Dedifferentiated amniotic fluid mesenchymal stem cell (primary cell): ENCODE measurements at regions not wholly inside any gene's neighbourhood (a gene's known extent, or its start where the extent isn't known, plus 50 kb on each side); places are given as distances from the start of the nearest gene placed in this dataset.
"Not testable (repeated sequence)": the region's sequence is repeated elsewhere in the genome, so short reads cannot be mapped to it uniquely, and the experiment has no call there.

ENCODE experiments used
- DNase-seq: peaks from one replicate; pipeline ENCODE4 v3.0.0-alpha.2; 2016; ENCODE audit errors: extremely low spot score

DNA sequence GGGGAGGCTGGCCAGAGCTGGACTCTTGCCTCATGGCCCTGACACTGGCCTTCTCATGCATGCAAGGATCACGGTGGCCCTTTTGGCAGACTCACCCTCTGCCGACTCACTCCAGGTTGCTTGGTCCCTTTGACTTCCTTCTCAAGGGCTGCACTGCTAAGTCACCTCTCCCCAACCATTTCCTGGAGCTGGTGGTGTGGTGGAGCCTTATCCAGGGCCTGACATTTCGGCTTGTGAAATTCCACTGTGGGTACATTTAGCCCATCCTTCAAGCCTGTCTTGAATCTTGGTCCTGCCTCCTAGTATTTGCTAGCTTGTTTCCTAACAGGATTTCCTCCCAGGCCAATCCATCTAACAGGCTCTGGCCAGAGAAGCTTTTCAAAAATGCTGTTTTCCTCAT is 52.6 kb upstream of the JUN start:
- no peak for DNase-seq

DNA sequence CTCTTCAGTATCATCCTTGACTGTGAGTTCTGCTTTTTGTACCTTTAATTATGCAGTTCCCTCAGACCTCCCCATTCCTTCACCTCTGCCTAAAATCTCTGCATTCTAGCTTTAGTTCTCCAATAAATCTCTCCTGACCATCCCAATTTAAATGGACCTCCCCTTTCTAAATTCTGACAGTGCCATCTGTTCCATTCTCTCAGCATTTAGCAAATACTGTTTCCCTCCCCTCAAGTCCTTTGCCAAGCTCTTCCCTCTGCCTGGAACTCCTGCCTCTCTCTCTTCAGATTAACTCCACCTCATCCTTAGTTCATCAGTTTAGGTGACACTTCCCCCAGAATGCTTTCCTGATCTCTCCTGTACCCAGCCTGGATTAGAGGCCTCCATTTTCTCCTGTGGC is 54.0 kb upstream of the JUN start:
- DNase-seq = no peak

GRCh38 chr1:58839147-58839795 is 55.4 kb upstream of the JUN start:
- no peak for DNase-seq

DNA sequence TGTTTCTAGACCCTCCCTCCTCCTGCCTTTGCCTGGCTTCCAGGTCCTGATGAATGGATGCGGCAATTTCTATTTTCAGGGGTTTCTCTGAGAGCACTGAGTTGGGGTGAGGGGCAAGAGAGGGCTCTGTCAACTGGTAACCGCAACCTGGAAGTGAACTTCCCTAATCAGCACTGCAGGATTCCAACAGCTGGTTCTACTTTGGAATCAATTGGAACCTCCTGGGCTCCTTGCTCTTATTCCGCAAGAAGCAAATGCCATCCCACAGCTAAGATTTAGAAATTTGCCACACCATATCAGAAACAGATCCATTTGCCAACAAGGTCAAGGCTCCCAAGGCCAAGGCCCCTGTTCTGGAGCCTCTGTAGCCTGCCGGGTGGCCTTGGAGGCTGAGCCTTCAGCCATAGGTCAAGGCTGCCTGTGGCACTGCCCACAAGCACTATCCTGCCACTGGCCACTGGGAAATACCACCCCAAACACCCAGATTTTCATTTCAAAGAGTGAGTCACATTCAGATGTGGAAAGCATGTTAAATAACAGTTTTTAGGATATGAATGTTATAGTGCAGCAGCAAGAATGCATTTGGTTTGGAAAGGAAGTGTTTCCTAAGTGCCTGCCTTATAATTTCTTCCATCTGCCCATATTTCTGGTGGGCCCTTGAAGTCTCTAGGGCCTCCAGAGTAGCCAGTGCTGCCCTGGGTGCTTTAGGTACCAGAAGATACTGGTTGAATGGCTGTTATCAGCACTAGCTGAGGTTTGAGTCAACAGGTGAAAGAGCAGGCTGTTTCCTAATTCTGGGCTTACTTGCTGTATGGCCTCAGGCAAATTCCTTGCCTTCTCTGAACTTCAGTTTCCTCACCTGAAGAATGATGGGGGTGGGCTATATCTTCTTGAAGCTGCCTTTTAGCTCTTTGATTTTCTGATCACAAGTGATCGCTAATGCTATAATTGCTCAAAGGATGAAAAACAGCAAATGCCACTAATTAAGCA is 56.3 kb upstream of the JUN start:
- peak; percentile 60 for DNase-seq

- DNase-seq = no peak
Measured at GRCh38 chr1:58841455-58841854, 57.6 kb upstream of the JUN start.

DNA sequence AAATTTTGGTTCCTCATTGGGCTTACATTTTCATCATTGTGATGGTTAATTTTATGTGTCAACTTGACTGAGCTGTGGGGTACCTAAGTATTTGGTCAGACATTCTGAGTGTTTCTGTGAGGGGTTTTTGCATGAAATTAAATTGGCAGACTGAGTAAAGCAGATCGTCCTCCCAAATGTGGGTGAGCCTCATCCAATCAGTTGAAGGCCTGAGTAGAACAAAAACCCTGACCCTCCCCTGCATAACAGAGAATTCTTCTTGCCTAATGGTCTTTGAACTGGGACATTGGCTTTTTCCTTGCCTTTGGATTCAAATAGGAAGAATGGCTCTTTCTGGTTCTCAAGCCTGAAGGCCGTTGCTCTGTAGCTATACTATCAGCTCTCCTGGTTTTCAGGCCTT is 59.1 kb upstream of the JUN start:
- no peak for DNase-seq

DNA sequence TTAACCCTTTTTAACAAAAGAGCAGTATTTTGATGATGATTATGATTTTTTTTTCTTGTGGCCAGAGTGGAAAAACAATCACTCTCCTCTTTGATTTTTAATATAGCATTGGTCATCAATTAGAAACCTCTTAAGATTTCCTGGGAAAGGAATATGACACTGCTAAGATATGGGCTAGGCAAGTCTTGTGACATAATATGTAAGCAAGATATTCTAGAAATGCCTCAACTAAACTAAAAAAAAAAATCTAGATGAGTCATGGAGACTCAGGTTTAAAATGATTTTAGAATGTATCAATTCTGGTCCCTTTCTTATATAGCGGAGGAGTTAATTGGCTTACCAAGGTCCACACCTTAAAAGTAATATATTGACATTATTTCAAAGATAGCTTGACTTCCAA is 60.3 kb upstream of the JUN start:
- DNase-seq = no peak

DNA sequence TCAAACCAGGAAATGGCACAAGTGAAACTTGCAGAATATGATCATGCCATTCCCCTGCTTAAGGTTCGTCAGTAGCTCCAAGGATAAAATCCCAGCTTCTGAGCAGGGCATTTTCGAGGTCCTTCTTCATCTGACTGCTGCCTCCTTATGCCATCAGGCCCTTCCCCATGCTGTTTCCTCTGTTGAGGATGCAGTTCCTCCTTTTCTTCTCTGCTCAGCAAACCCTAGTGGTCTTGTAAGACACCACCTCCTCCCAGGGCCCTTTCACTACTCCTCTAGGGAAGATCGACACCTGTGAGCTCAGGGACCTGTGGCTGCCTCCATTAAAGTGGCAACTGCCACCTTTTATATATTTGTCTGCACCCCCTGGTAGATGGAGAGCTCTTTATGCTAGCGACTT is 62.1 kb upstream of the JUN start:
- no peak for DNase-seq

GRCh38 chr1:58848818-58849411 is 65.1 kb upstream of the JUN start:
- peak; percentile 61 for DNase-seq

- DNase-seq = no peak
Measured at GRCh38 chr1:58849551-58849950, 65.7 kb upstream of the JUN start.

DNA sequence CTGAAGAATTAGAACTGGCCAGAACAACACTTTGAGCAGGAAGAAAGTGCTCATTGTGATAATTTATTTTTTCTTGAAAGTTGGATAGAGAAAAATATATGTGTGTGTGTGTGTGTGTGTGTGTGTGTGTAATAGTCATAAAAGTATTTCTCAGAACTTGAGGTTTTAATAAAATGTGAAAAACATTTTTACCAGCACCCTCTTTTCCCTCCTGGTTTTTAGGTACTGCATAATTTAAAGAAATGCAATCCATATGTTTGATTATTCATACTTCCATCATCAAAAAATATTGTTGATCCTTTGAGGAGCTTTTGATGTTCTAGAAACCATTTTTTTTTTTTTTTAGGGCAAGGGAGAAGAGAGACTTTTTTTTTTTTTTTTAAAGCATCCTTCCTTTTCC is 66.8 kb upstream of the JUN start:
- no peak for DNase-seq

GRCh38 chr1:58852731-58853485 is 69.1 kb upstream of the JUN start:
- no peak for DNase-seq

DNA sequence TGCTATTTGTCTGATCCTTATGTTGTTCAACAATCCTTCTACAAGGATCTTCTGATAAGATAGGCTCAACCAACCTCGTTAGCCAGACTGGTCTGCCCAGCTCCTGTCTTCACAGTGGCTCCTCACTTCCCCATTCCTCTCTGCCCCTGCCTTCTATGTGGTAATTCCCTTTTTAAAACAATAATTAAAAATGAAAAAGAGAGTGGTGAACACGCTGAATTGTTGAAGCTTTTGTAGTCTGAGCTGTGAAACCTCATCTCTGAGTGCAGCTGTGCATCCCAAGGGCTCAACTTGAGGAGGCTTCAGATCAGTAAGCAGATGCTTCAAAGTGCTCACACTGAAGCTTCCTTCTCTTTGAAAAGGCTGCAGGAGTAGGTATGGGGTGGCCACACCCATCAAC is 70.7 kb upstream of the JUN start:
- no peak for DNase-seq

DNA sequence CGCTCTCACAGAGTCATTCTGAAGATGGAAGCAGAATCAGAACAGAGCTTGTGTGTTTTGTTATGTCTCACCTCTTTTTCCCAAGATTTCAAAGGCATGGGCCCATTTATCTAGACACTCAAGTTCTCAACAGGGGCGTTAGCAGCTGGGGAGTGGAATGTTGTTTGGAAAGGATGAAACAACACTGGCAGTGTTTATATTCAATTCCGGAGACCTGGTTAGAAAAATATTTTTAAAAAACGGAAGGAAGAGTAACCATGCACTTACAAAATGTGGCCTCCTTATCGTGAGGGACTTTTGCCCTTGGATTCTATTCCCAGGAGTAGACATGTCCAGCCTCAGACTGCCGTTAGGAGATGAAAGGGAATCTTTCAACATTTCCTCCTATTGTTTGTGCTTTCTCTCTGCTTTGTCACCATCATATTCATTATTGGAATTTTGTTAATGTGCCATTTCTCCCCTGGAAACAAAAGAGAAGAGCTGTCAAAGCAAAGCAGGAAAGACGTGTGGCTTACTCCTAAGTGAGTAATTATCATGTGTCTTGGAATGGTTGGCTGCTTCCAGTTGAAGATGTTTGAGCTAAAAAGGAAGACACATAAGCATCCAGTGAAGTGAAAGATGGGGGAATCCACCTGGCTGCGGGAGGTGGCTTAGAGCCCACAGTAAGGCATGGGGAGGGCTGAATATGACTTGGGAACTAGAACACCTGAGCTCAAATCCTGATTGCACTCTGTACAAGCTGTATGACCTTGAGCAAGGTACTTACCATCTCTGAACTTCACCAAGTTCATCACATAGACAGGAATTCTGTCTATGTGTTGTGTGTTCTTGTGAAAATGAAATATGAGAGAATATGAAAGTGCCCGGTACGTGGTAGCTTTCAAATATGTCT is 71.7 kb upstream of the JUN start:
- DNase-seq = no peak

DNA sequence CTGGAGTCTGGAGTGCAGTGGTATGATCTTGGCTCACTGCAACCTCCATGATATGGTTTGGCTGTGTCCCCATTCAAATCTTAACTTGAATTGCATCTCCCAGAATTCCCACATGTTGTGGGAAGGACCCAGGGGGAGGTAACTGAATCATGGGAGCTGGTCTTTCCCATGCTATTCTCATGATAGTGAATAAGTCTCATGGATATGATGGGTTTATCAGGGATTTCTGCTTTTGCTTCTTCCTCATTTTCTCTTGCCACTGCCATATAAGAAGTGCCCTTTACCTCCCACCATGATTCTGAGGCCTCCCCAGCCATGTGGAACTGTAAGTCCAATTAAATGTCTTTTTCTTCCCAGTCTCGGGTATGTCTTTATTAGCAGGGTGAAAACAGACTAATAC is 72.4 kb upstream of the JUN start:
- DNase-seq = not testable (repeated sequence)

GRCh38 chr1:58857680-58858673 is 74.1 kb upstream of the JUN start:
- DNase-seq = no peak

DNA sequence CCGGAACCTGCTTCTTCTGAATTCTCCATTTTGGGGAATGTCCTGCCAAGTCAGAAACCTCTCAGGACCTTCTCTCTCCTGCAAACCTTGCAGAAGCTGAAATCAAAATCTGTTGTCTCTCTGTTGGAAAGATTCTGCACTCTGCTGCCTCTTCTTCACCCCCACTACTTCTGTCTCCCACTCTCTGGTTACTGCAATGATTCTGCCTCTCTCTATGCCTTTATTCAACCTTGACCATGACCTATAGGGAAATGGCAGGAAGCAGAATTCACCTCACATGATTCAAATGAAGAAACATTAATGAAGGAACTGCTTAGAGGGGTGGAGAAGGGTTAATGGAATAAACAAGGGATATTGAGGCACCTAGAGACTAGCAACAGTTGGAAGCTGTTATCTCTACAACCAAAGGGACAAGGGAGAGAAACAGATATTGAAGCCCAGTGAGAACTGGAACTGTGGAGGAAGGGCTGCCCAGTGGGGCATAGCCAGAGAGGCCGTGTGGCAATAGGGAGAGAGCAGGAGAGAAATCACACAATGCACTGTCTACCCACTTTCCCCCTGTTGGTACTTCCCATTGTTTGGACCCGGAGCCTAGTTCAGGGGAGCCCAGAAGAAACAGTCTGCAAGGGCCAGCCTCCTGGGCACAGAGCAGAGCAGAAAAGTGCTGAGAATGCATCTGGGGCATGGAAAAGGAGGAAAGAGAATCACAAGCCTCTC is 76.1 kb upstream of the JUN start:
- DNase-seq = no peak

DNA sequence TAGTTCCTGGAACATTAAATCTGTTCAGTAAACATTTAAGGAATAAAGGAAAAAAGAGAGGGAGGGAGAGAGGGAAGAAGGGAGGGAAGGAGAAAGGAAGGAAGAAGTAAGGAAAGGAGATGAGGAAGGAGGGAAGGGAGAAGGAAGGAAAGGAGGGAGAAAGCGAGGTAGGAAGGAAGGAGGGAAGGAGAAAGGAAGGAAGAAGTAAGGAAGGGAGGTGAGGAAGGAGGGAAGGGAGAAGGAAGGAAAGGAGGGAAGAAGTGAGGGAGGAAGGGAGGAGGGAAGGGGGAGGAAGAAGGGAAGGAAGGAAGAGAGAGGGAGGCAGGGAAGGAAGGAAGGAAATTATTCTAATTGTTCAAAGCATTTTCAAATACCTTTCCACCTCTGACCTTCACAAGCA is 77.2 kb upstream of the JUN start:
- no peak for DNase-seq

GRCh38 chr1:58861506-58861905 is 77.7 kb upstream of the JUN start:
- no peak for DNase-seq
